ENCODE measurements at regions not wholly inside any gene's neighbourhood (a gene's known extent, or its start where the extent isn't known, plus 50 kb on each side); places are given as distances from the start of the nearest gene placed in this dataset.
A peak's percentile ranks its signal among the peaks of the same experiment; 100 is the strongest.

DNA sequence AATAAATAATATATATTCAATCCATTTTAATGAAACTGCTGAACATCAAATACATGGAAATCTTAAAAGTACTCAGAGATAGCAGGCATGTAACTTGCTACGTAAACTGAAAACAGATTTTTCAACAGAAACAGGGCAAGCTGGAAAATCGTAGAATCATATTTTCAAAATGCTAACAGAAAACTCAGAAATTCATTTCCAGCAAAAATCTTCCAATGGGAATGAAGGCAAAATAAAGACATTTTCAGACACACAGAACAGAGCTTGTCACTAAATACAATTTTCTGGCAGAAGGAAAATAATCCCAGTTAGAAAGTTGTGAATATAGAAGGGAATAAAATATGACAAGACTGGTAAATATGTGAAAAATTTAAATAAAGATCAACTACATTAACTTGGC lies 419.9 kb upstream of the ZFP42 start:
- DNase-seq, result no peak
- H3K36me3 ChIP-seq (replicated peaks), result no peaks in the 10 kb centered on the region
- in situ Hi-C loops (cut with HindIII; ENCODE audit: low pct_ligation_motif_present, low sequenced_read_pairs), result no loop called here
- H3K4me3 ChIP-seq (ENCODE audit: low read depth, low read length), result no peak overlapping the region
- no peaks in the 10 kb centered on the region for H3K27me3 ChIP-seq (replicated peaks)
- H3K27ac ChIP-seq, result no peak overlapping the region
- TF ChIP-seq, protein P1, sequence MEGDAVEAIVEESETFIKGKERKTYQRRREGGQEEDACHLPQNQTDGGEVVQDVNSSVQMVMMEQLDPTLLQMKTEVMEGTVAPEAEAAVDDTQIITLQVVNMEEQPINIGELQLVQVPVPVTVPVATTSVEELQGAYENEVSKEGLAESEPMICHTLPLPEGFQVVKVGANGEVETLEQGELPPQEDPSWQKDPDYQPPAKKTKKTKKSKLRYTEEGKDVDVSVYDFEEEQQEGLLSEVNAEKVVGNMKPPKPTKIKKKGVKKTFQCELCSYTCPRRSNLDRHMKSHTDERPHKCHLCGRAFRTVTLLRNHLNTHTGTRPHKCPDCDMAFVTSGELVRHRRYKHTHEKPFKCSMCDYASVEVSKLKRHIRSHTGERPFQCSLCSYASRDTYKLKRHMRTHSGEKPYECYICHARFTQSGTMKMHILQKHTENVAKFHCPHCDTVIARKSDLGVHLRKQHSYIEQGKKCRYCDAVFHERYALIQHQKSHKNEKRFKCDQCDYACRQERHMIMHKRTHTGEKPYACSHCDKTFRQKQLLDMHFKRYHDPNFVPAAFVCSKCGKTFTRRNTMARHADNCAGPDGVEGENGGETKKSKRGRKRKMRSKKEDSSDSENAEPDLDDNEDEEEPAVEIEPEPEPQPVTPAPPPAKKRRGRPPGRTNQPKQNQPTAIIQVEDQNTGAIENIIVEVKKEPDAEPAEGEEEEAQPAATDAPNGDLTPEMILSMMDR (IDR thresholded peaks at IDR 0.05; ENCODE audit: low read depth, low read length, missing control alignments), result no peak

DNA sequence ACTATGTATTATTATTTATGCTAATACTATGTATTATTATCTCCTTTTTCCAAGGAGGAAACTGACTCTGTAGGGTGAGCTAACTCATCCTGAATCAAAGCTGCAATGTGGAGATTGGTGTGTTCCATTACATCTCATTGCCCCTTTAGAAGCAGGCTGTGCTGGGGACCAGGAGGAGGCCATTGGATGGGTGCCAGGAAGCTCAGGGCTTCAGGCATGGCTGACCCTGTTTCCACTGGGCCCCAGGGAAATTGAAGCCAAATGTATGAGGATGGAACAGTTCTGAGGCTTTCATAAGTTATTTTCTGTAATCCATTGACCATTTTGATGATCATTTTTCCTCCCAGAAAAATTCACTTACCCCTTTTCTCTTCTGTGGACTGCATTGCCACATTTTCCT lies 418.8 kb upstream of the ZFP42 start:
- H3K4me3 ChIP-seq (ENCODE audit: low read depth, low read length), result no peak overlapping the region
- in situ Hi-C loops (cut with HindIII; ENCODE audit: low pct_ligation_motif_present, low sequenced_read_pairs), result no loop called here
- TF ChIP-seq, protein P1 (IDR thresholded peaks at IDR 0.05; ENCODE audit: low read depth, low read length, missing control alignments), result no peak
- no peak for DNase-seq
- no peak overlapping the region for H3K27ac ChIP-seq
- H3K36me3 ChIP-seq (replicated peaks), result no peaks in the 10 kb centered on the region
- no peaks in the 10 kb centered on the region for H3K27me3 ChIP-seq (replicated peaks)

DNA sequence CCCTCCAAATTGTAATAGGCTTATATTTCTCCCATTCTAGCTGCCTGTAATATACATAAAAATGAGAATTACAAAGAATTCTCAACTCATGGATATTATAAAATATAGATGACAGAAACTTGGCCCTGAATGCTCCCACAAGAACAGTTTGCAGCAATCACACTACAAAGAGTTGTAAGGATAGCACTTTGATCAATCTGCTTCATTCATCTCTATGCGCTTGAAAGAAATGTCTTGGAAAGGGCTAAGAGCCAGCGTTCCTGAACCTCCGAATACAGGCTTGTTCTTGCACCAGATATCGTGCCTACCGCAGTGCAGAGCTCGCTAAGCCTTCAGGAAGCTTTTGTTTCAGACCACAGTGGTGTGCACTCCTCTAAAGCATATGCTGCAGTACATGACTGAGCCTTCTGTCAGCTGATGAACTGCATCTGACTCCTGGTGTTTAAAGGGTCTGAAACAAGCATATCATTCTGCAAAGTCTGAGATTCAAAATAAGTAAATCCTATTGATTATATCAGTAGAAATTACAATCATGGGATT lies 417.6 kb upstream of the ZFP42 start:
- Histone ChIP-seq H3K27me3 (replicated peaks) (no peaks in the 10 kb centered on the region), H3K36me3 (replicated peaks) (no peaks in the 10 kb centered on the region), H3K4me3 (ENCODE audit: low read depth, low read length) (no peak overlapping the region), H3K27ac (no peak overlapping the region)
- in situ Hi-C loops (cut with HindIII; ENCODE audit: low pct_ligation_motif_present, low sequenced_read_pairs), result no loop called here
- TF ChIP-seq, protein P1 (IDR thresholded peaks at IDR 0.05; ENCODE audit: low read depth, low read length, missing control alignments), result no peak
- DNase-seq, result no peak

DNA sequence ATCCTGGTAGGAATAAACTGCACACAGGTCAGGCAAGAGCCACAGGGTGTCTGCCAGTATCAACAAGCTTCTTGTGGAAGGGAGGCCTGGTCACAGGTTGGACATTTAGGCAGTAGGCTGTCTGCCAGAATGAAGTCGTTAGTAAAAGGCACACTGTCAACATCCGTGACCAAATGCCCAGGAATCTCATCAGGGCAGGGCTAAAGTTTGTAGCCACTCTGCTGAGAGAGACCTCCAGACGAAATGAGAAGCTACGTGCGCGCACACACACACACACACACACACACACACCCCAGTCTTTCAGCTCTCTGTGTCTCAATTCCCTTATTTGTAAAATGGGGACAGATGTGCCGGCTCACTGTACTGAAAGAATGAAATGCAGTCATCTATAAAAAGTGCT lies 408.7 kb upstream of the ZFP42 start:
- no peak for DNase-seq
- no peak overlapping the region for H3K27ac ChIP-seq
- no peak overlapping the region for H3K4me3 ChIP-seq (ENCODE audit: low read depth, low read length)
- no peaks in the 10 kb centered on the region for H3K36me3 ChIP-seq (replicated peaks)
- TF ChIP-seq, protein P1 (IDR thresholded peaks at IDR 0.05; ENCODE audit: low read depth, low read length, missing control alignments), result no peak
- no peaks in the 10 kb centered on the region for H3K27me3 ChIP-seq (replicated peaks)
- in situ Hi-C loops (cut with HindIII; ENCODE audit: low pct_ligation_motif_present, low sequenced_read_pairs), result no loop called here

DNA sequence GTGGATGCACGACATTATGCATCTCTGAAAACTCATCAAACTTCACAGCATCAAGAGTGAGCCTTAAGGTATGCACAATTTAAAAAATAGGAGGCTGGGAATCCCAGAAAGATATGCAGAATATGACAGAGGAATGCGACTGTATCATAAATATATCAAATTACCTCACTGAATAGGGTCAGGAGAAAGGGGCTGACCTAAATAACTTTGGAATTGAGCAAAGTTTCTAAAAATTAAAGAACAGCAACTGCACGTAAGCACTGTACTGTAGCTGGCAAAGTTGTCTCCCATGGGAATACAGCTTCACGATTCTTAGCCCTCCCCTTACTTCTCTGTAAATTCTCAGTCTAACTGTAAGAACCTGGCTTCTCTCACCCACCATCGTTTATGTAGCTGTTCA lies 397.4 kb upstream of the ZFP42 start:
- Histone ChIP-seq H3K4me3 (ENCODE audit: low read depth, low read length) (no peak overlapping the region), H3K27ac (peak overlapping the region; percentile 15), H3K36me3 (replicated peaks) (no peaks in the 10 kb centered on the region), H3K27me3 (replicated peaks) (no peaks in the 10 kb centered on the region)
- TF ChIP-seq, protein P1 (IDR thresholded peaks at IDR 0.05; ENCODE audit: low read depth, low read length, missing control alignments), result no peak
- peak; percentile 71 for DNase-seq
- in situ Hi-C loops (cut with HindIII; ENCODE audit: low pct_ligation_motif_present, low sequenced_read_pairs), result no loop called here
